CD4-positive, CD25-positive, alpha-beta regulatory T cell (primary cell): ENCODE measurements at regions not wholly inside any gene's neighbourhood (a gene's known extent, or its start where the extent isn't known, plus 50 kb on each side); places are given as distances from the start of the nearest gene placed in this dataset.
"Not testable (repeated sequence)": the region's sequence is repeated elsewhere in the genome, so short reads cannot be mapped to it uniquely, and the experiment has no call there.

Source experiments
- ATAC-seq, 2 donors: fragments of 150-1000 bp; cut with Tn5 transposase; one replicate each; pipeline ENCODE4 v1.10.0; 2021; ENCODE audit warnings: low read depth in 2 of 2, moderate number of reproducible peaks in 2 of 2, moderate library complexity in 1 of 2
- DNase-seq, 3 donors: peaks; one replicate each; pipeline versions ENCODE4 v3.0.0 to v3.0.0-alpha.2; 2012 to 2022; ENCODE audit warnings: mixed read lengths in 1 of 3
- H3K27ac ChIP-seq: one replicate; pipeline ENCODE4 v1.7.0; 2013; ENCODE audit warnings: mild to moderate bottlenecking, low read length; ENCODE audit not compliant: insufficient read depth, poor library complexity, severe bottlenecking
- H3K27me3 ChIP-seq: one replicate; pipeline ENCODE4 v1.7.0; 2013; ENCODE audit warnings: low read length; ENCODE audit not compliant: control insufficient read depth, insufficient read depth
- H3K36me3 ChIP-seq: one replicate; pipeline ENCODE4 v1.7.0; 2013; ENCODE audit warnings: mild to moderate bottlenecking, low read length, moderate library complexity; ENCODE audit not compliant: control insufficient read depth, insufficient read depth
- H3K4me1 ChIP-seq: 2 replicates; pipeline ENCODE4 v1.7.0; 2013; ENCODE audit warnings: mild to moderate bottlenecking, low read length; ENCODE audit not compliant: insufficient read depth, control insufficient read depth, poor library complexity, severe bottlenecking
- H3K4me3 ChIP-seq: one replicate; pipeline ENCODE4 v1.7.0; 2013; ENCODE audit warnings: low read depth, mild to moderate bottlenecking, low read length, moderate library complexity
- H3K9me3 ChIP-seq, 2 experiments: 1 replicate in 1 of 2; 2 replicates in 1 of 2; pipeline ENCODE4 v1.7.0; 2013; ENCODE audit warnings: low read length in 2 of 2, mild to moderate bottlenecking in 1 of 2, moderate library complexity in 1 of 2; ENCODE audit not compliant: control insufficient read depth in 2 of 2
- H3K27ac Mint-ChIP-seq, 3 donors: one replicate each; pipeline ENCODE4 v1.8.0; 2020 to 2022; ENCODE audit warnings: mild to moderate bottlenecking in 3 of 3, mixed read lengths in 3 of 3, moderate library complexity in 2 of 3
- H3K27me3 Mint-ChIP-seq: one replicate; pipeline ENCODE4 v1.8.0; 2022; ENCODE audit warnings: mild to moderate bottlenecking, mixed read lengths
- H3K36me3 Mint-ChIP-seq: one replicate; pipeline ENCODE4 v1.8.0; 2020; ENCODE audit warnings: mixed read lengths
- H3K4me1 Mint-ChIP-seq, 4 donors: one replicate each; pipeline ENCODE4 v1.8.0; 2020 to 2022; ENCODE audit warnings: mixed read lengths in 4 of 4, mild to moderate bottlenecking in 1 of 4
- H3K4me3 Mint-ChIP-seq, 4 donors: one replicate each; pipeline ENCODE4 v1.8.0; 2020 to 2022; ENCODE audit warnings: mild to moderate bottlenecking in 4 of 4, mixed read lengths in 4 of 4, moderate library complexity in 3 of 4
- H3K9me3 Mint-ChIP-seq, 7 donors: one replicate each; pipeline ENCODE4 v1.8.0; 2020 to 2022; ENCODE audit warnings: mixed read lengths in 7 of 7, mild to moderate bottlenecking in 3 of 7, moderate library complexity in 2 of 7

DNA sequence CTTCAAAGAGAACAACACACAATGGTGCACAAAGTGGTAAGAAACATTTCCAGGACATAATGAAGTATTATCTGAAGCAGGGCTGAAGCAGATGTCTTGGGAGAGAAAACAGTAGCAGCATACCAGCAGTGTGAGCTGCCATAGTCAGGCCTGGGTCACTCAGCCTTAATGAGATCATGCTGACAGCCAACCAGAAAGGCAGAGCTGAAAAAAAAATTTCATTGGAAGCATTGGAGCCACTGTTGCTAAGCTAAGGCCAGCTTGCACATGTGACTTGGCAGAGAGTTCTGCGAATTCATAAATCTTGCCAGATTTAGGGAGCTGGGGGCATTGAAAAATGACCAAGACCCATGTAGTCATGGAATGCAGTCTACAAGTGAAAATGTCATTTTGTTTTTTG is 444.0 kb upstream of the PITX2 start:
- Mint-ChIP-seq H3K27ac (no peak overlapping the region), H3K9me3 (peaks cover 0 to 2% (median 0%) of the 10 kb centered on the region in 7 donors), H3K36me3 (no peaks in the 10 kb centered on the region), H3K27me3 (no peaks in the 10 kb centered on the region), H3K4me1 (no peaks in the 10 kb centered on the region), H3K4me3 (no peak overlapping the region)
- Histone ChIP-seq H3K4me1 (no peaks in the 10 kb centered on the region), H3K9me3 (no peaks in the 10 kb centered on the region), H3K4me3 (no peak overlapping the region), H3K27me3 (no peaks in the 10 kb centered on the region), H3K27ac (no peak overlapping the region), H3K36me3 (no peaks in the 10 kb centered on the region)
- ATAC-seq (no peak), DNase-seq (no peak)

DNA sequence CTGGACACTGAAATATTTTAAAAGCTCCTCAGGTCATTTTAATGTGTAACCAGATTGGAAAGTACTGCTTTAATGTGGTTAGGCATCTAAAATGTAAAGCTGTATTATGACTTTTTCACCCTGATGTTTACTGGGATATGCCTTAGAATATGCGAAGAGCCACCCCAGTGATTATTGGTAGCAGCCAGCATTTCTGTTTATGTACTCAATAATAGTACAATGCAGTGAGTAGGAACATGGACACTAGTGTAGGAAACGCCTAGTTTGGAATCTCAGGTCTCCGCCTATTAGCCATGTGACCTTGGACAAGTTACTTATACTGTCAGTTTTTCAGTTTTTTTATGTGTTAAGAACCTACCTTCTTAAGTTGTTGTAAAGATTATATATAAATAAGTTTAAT is 446.0 kb upstream of the PITX2 start:
- Histone ChIP-seq H3K27me3 (no peaks in the 10 kb centered on the region), H3K4me3 (no peak overlapping the region), H3K4me1 (no peaks in the 10 kb centered on the region), H3K9me3 (no peaks in the 10 kb centered on the region), H3K27ac (no peak overlapping the region), H3K36me3 (no peaks in the 10 kb centered on the region)
- H3K4me3 Mint-ChIP-seq = no peak overlapping the region
- H3K27ac Mint-ChIP-seq = no peak overlapping the region
- no peak for ATAC-seq
- no peaks in the 10 kb centered on the region for H3K4me1 Mint-ChIP-seq
- H3K9me3 Mint-ChIP-seq = peaks cover 0 to 3% (median 2%) of the 10 kb centered on the region in 7 donors
- DNase-seq = no peak
- no peaks in the 10 kb centered on the region for H3K27me3 Mint-ChIP-seq
- H3K36me3 Mint-ChIP-seq = no peaks in the 10 kb centered on the region

- Mint-ChIP-seq H3K27me3 (no peaks in the 10 kb centered on the region), H3K4me3 (no peak overlapping the region)
These were observed 447.5 kb upstream of the PITX2 start for GRCh38 chr4:111070390-111070789.

DNA sequence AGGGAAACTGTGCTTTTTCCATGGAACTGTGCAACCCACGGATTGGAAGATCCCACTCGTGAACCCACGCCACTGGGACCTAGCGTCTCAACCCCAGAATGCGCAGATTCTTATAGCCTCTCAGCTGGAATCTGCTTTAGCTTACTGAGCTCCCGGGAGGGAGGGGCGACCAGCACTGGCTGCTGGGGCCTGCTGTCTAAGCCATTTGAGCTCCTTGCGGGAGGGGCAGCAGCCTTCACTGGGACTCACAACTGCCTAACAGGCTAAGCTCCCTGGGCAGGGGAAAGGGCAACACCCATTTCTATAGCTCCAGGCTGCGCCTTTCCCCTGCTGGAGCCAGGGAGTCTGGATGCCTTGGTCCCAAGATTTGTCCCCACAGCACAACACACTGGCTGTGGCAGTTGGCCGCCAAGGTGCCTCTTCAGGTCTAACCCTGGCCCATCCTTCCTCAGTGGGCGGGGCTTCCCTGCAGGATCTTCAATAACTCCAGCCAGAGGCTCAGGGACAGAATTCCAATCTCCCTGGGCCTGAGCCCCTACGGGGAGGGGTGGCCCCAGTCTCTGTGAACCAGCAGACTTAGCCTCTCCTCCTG is 451.7 kb upstream of the PITX2 start:
- no peaks in the 10 kb centered on the region for H3K27me3 ChIP-seq
- H3K9me3 ChIP-seq = peaks cover 0 to 4% of the 10 kb centered on the region in 2 experiments
- DNase-seq (no peak), ATAC-seq (no peak)
- Mint-ChIP-seq H3K9me3 (peaks cover 4 to 21% (median 7%) of the 10 kb centered on the region in 7 donors), H3K4me3 (no peak overlapping the region), H3K4me1 (no peaks in the 10 kb centered on the region), H3K27ac (no peak overlapping the region), H3K36me3 (no peaks in the 10 kb centered on the region), H3K27me3 (no peaks in the 10 kb centered on the region)
- H3K4me3 ChIP-seq = no peak overlapping the region
- no peak overlapping the region for H3K27ac ChIP-seq
- H3K36me3 ChIP-seq = no peaks in the 10 kb centered on the region
- H3K4me1 ChIP-seq = no peaks in the 10 kb centered on the region

More at GRCh38 chr4:111070390-111070789, 447.5 kb upstream of the PITX2 start:
- H3K4me1 Mint-ChIP-seq = no peaks in the 10 kb centered on the region
- H3K36me3 Mint-ChIP-seq = no peaks in the 10 kb centered on the region
- Histone ChIP-seq H3K36me3 (no peaks in the 10 kb centered on the region), H3K27me3 (no peaks in the 10 kb centered on the region), H3K9me3 (no peaks in the 10 kb centered on the region), H3K4me3 (no peak overlapping the region), H3K27ac (no peak overlapping the region), H3K4me1 (no peaks in the 10 kb centered on the region)
- no peak overlapping the region for H3K27ac Mint-ChIP-seq
- peaks cover 0 to 9% (median 2%) of the 10 kb centered on the region in 7 donors for H3K9me3 Mint-ChIP-seq
- ATAC-seq (no peak), DNase-seq (no peak)

- not testable (repeated sequence) for ATAC-seq, H3K4me1 ChIP-seq, H3K9me3 ChIP-seq, H3K27me3 Mint-ChIP-seq, H3K4me3 ChIP-seq, H3K4me3 Mint-ChIP-seq, DNase-seq, H3K4me1 Mint-ChIP-seq, H3K36me3 Mint-ChIP-seq, H3K27me3 ChIP-seq, H3K27ac ChIP-seq, H3K27ac Mint-ChIP-seq, H3K36me3 ChIP-seq
- peaks cover 4 to 26% (median 11%) of the 10 kb centered on the region in 7 donors for H3K9me3 Mint-ChIP-seq
These were observed 453.4 kb upstream of the PITX2 start for GRCh38 chr4:111076299-111076698.

GRCh38 chr4:111108153-111108552 is 485.3 kb upstream of the PITX2 start:
- no peak overlapping the region for H3K27ac Mint-ChIP-seq
- Histone ChIP-seq H3K27ac (no peak overlapping the region), H3K4me1 (no peaks in the 10 kb centered on the region), H3K4me3 (no peak overlapping the region), H3K9me3 (no peaks in the 10 kb centered on the region), H3K27me3 (no peaks in the 10 kb centered on the region), H3K36me3 (no peaks in the 10 kb centered on the region)
- H3K27me3 Mint-ChIP-seq = no peaks in the 10 kb centered on the region
- H3K4me1 Mint-ChIP-seq = no peaks in the 10 kb centered on the region
- peaks cover 0 to 9% (median 0%) of the 10 kb centered on the region in 7 donors for H3K9me3 Mint-ChIP-seq
- no peak overlapping the region for H3K4me3 Mint-ChIP-seq
- ATAC-seq (no peak), DNase-seq (no peak)
- H3K36me3 Mint-ChIP-seq = no peaks in the 10 kb centered on the region

GRCh38 chr4:111113591-111113990 is 490.7 kb upstream of the PITX2 start:
- Histone ChIP-seq H3K9me3 (no peaks in the 10 kb centered on the region), H3K27me3 (no peaks in the 10 kb centered on the region), H3K36me3 (no peaks in the 10 kb centered on the region), H3K27ac (no peak overlapping the region), H3K4me1 (no peaks in the 10 kb centered on the region), H3K4me3 (no peak overlapping the region)
- no peaks in the 10 kb centered on the region for H3K36me3 Mint-ChIP-seq
- H3K4me3 Mint-ChIP-seq = no peak overlapping the region
- no peak for DNase-seq
- H3K27ac Mint-ChIP-seq = no peak overlapping the region
- no peaks in the 10 kb centered on the region for H3K4me1 Mint-ChIP-seq
- ATAC-seq = no peak
- no peaks in the 10 kb centered on the region for H3K27me3 Mint-ChIP-seq
- H3K9me3 Mint-ChIP-seq = peaks cover 0 to 12% (median 2%) of the 10 kb centered on the region in 7 donors

GRCh38 chr4:111115881-111116280 is 493.0 kb upstream of the PITX2 start:
- Mint-ChIP-seq H3K27ac (no peak overlapping the region), H3K9me3 (peaks cover 0 to 11% (median 3%) of the 10 kb centered on the region in 7 donors), H3K27me3 (no peaks in the 10 kb centered on the region), H3K36me3 (no peaks in the 10 kb centered on the region), H3K4me3 (no peak overlapping the region), H3K4me1 (no peaks in the 10 kb centered on the region)
- Histone ChIP-seq H3K36me3 (no peaks in the 10 kb centered on the region), H3K27ac (no peak overlapping the region), H3K4me1 (no peaks in the 10 kb centered on the region), H3K27me3 (no peaks in the 10 kb centered on the region), H3K4me3 (no peak overlapping the region), H3K9me3 (no peaks in the 10 kb centered on the region)
- no peak for ATAC-seq
- no peak for DNase-seq
